ENCODE measurements at regions not wholly inside any gene's neighbourhood (a gene's known extent, or its start where the extent isn't known, plus 50 kb on each side); places are given as distances from the start of the nearest gene placed in this dataset.

- Histone ChIP-seq H3K27me3 (no peaks in the 10 kb centered on the region), H3K4me3 (no peak overlapping the region), H3K9me3 (no peaks in the 10 kb centered on the region), H3K27ac (no peak overlapping the region), H3K36me3 (ENCODE audit: low read depth, missing control alignments) (no peaks in the 10 kb centered on the region), H3K4me1 (no peaks in the 10 kb centered on the region)
- 91 to 93% methylated on average over 12 of the region's 12 CpGs for WGBS, 2 donors
- intact Hi-C loops (cut with DNase I; ENCODE audit: low total_unique reads): no loop called here
- no peak for TF ChIP-seq POLR2A (IDR thresholded peaks at IDR 0.05)
- TF ChIP-seq CTCF (IDR thresholded peaks at IDR 0.05): no peak
- no peak for DNase-seq
Measured at GRCh38 chr9:109908459-109909390, 128.7 kb downstream of the PALM2AKAP2 start.

GRCh38 chr9:109910671-109911518 is 130.9 kb downstream of the PALM2AKAP2 start:
- H3K27me3 ChIP-seq: no peaks in the 10 kb centered on the region
- TF ChIP-seq POLR2A (IDR thresholded peaks at IDR 0.05): no peak
- no peak for TF ChIP-seq CTCF (IDR thresholded peaks at IDR 0.05)
- no peaks in the 10 kb centered on the region for H3K4me1 ChIP-seq
- intact Hi-C loops (cut with DNase I; ENCODE audit: low total_unique reads): no loop called here
- H3K4me3 ChIP-seq: no peak overlapping the region
- no peak for DNase-seq
- H3K9me3 ChIP-seq: no peaks in the 10 kb centered on the region
- no peaks in the 10 kb centered on the region for H3K36me3 ChIP-seq (ENCODE audit: low read depth, missing control alignments)
- H3K27ac ChIP-seq: peak overlapping the region in 1 of 2 donors; percentile 30
- WGBS, 2 donors: 68 to 75% methylated on average over 5 of the region's 5 CpGs

GRCh38 chr9:109912082-109912582 is 132.1 kb downstream of the PALM2AKAP2 start:
- H3K27me3 ChIP-seq: no peaks in the 10 kb centered on the region
- WGBS, 2 donors: 80 to 84% methylated on average over 4 of the region's 4 CpGs
- intact Hi-C loops (cut with DNase I; ENCODE audit: low total_unique reads): no loop called here
- no peaks in the 10 kb centered on the region for H3K36me3 ChIP-seq (ENCODE audit: low read depth, missing control alignments)
- no peak overlapping the region for H3K4me3 ChIP-seq
- H3K27ac ChIP-seq: no peak overlapping the region
- no peak for DNase-seq
- H3K4me1 ChIP-seq: no peaks in the 10 kb centered on the region
- no peaks in the 10 kb centered on the region for H3K9me3 ChIP-seq
- no peak for TF ChIP-seq CTCF (IDR thresholded peaks at IDR 0.05)
- TF ChIP-seq POLR2A (IDR thresholded peaks at IDR 0.05): no peak

GRCh38 chr9:109912726-109913460 is 132.9 kb downstream of the PALM2AKAP2 start:
- no peaks in the 10 kb centered on the region for H3K4me1 ChIP-seq
- H3K4me3 ChIP-seq: no peak overlapping the region
- 77 to 78% methylated on average over 7 of the region's 7 CpGs for WGBS, 2 donors
- DNase-seq: no peak
- H3K27ac ChIP-seq: no peak overlapping the region
- intact Hi-C loops (cut with DNase I; ENCODE audit: low total_unique reads): no loop called here
- TF ChIP-seq POLR2A (IDR thresholded peaks at IDR 0.05) (no peak), CTCF (IDR thresholded peaks at IDR 0.05) (no peak)
- H3K27me3 ChIP-seq: no peaks in the 10 kb centered on the region
- no peaks in the 10 kb centered on the region for H3K36me3 ChIP-seq (ENCODE audit: low read depth, missing control alignments)
- no peaks in the 10 kb centered on the region for H3K9me3 ChIP-seq

All from testis (tissue), 2 donors.